Adrenal gland (tissue), 5 donors: ENCODE measurements at regions not wholly inside any gene's neighbourhood (a gene's known extent, or its start where the extent isn't known, plus 50 kb on each side); places are given as distances from the start of the nearest gene placed in this dataset.

Source experiments
- CTCF ChIP-seq, 6 experiments: fragments of 450-650 bp in 4 of 6; fragments of 200-600 bp in 2 of 6; sonication (generic) in 1 of 6; IDR thresholded peaks; 1 replicate in 5 of 6; 2 replicates in 1 of 6; pipeline versions ENCODE4 v1.5.1 to v1.8.0; 2016 to 2021; ENCODE audit warnings: antibody characterized with exemption in 6 of 6, mild to moderate bottlenecking in 2 of 6, moderate library complexity in 1 of 6
- POLR2A ChIP-seq, 2 donors: fragments of 450-650 bp; IDR thresholded peaks; one replicate each; pipeline ENCODE4 v1.6.1; 2017; ENCODE audit warnings: antibody characterized with exemption in 2 of 2, mild to moderate bottlenecking in 2 of 2, moderate library complexity in 1 of 2
- donor health status: DM: no; HTN: no; CAD: no.

GRCh38 chr2:129667577-129667976 lies 311.9 kb upstream of the RAB6C start:
- TF ChIP-seq POLR2A (IDR thresholded peaks at IDR 0.05) (no peak), CTCF (IDR thresholded peaks at IDR 0.05) (no peak)
